ENCODE measurements at regions not wholly inside any gene's neighbourhood (a gene's known extent, or its start where the extent isn't known, plus 50 kb on each side); places are given as distances from the start of the nearest gene placed in this dataset.
A peak's percentile ranks its signal among the peaks of the same experiment; 100 is the strongest.

DNA sequence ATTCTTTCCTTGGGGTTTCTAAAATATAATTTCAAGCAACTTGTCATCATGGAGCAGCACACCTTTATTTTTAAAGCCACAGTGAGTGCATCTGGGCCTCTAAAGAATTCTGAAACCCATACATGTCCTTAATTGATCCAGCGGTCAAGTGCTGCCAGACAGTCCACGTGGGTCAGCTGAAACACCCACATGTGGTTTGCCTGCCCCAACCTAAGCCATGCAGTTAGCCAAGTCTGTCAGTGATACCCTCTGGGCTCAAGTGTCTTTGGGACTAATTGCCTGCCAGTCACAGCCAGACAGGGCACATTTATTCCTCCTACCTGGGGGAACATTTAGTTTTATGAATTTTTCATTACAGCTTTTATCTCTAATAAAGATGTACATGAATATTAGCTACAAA is 291.4 kb upstream of the SLC30A5 start:
- no peak for DNase-seq (ENCODE audit: low spot score)
- Histone ChIP-seq H3K4me1 (no peaks in the 10 kb centered on the region), H3K27me3 (no peaks in the 10 kb centered on the region), H3K4me3 (no peak overlapping the region), H3K4me2 (no peak overlapping the region), H3K9me3 (ENCODE audit: low read depth) (no peaks in the 10 kb centered on the region), H4K20me1 (ENCODE audit: low read depth) (no peaks in the 10 kb centered on the region), H3K36me3 (no peaks in the 10 kb centered on the region), H3K79me2 (ENCODE audit: low read depth) (no peaks in the 10 kb centered on the region), H2AFZ (replicated peaks) (no peak overlapping the region), H3F3A (ENCODE audit: low read depth) (no peaks in the 10 kb centered on the region), H3K27ac (no peak overlapping the region), H3K9ac (no peak overlapping the region)
- Mint-ChIP-seq H3K9me3 (peaks cover 15% of the 10 kb centered on the region), H3K27ac (no peak overlapping the region), H3K4me3 (no peak overlapping the region), H3K36me3 (no peaks in the 10 kb centered on the region), H3K4me1 (peaks cover 6% of the 10 kb centered on the region), H3K27me3 (ENCODE audit: insufficient read depth, low read depth) (peaks cover 2% of the 10 kb centered on the region)
- TF ChIP-seq EZH2 (IDR thresholded peaks at IDR 0.05), result no peak
- TF ChIP-seq EZH2phosphoT487 (IDR thresholded peaks at IDR 0.05), result no peak
- TF ChIP-seq, protein P1, sequence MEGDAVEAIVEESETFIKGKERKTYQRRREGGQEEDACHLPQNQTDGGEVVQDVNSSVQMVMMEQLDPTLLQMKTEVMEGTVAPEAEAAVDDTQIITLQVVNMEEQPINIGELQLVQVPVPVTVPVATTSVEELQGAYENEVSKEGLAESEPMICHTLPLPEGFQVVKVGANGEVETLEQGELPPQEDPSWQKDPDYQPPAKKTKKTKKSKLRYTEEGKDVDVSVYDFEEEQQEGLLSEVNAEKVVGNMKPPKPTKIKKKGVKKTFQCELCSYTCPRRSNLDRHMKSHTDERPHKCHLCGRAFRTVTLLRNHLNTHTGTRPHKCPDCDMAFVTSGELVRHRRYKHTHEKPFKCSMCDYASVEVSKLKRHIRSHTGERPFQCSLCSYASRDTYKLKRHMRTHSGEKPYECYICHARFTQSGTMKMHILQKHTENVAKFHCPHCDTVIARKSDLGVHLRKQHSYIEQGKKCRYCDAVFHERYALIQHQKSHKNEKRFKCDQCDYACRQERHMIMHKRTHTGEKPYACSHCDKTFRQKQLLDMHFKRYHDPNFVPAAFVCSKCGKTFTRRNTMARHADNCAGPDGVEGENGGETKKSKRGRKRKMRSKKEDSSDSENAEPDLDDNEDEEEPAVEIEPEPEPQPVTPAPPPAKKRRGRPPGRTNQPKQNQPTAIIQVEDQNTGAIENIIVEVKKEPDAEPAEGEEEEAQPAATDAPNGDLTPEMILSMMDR (IDR thresholded peaks at IDR 0.05), result no peak

DNA sequence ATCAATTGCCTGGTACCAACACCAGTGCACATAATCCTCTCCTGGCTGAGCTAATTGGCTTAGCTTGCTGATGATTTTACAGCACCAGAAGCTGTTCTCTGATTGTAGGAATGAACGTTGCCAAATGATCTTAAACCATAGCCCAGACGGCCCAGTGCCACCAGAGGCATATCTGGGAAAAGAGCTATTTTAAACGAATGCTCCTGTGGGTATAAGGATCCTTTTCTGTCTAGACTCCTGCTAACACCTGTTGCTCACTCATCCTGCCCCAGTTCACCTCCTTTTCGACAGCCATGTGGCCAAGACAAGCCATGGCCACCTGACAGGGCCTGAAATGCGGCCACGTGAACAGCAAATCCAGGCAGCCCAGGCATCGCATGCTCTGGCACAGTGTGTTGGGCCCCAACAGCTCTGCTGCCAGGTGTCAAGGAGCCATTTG is 289.9 kb upstream of the SLC30A5 start:
- Histone ChIP-seq H3F3A (ENCODE audit: low read depth) (no peaks in the 10 kb centered on the region), H4K20me1 (ENCODE audit: low read depth) (no peaks in the 10 kb centered on the region), H3K4me3 (no peak overlapping the region), H3K27ac (no peak overlapping the region), H3K27me3 (no peaks in the 10 kb centered on the region), H3K9me3 (ENCODE audit: low read depth) (no peaks in the 10 kb centered on the region), H3K4me2 (no peak overlapping the region), H3K79me2 (ENCODE audit: low read depth) (no peaks in the 10 kb centered on the region), H3K9ac (no peak overlapping the region), H3K36me3 (no peaks in the 10 kb centered on the region), H2AFZ (replicated peaks) (peak overlapping the region; percentile 24), H3K4me1 (no peaks in the 10 kb centered on the region)
- H3K4me1 Mint-ChIP-seq, result peaks cover 6% of the 10 kb centered on the region
- H3K4me3 Mint-ChIP-seq, result no peak overlapping the region
- H3K9me3 Mint-ChIP-seq, result peaks cover 15% of the 10 kb centered on the region
- TF ChIP-seq EZH2 (IDR thresholded peaks at IDR 0.05) (no peak), EZH2phosphoT487 (IDR thresholded peaks at IDR 0.05) (no peak)
- TF ChIP-seq, protein P1 (IDR thresholded peaks at IDR 0.05), result no peak
- no peaks in the 10 kb centered on the region for H3K36me3 Mint-ChIP-seq
- H3K27ac Mint-ChIP-seq, result no peak overlapping the region
- DNase-seq (ENCODE audit: low spot score), result no peak
- H3K27me3 Mint-ChIP-seq (ENCODE audit: insufficient read depth, low read depth), result no peaks in the 10 kb centered on the region

DNA sequence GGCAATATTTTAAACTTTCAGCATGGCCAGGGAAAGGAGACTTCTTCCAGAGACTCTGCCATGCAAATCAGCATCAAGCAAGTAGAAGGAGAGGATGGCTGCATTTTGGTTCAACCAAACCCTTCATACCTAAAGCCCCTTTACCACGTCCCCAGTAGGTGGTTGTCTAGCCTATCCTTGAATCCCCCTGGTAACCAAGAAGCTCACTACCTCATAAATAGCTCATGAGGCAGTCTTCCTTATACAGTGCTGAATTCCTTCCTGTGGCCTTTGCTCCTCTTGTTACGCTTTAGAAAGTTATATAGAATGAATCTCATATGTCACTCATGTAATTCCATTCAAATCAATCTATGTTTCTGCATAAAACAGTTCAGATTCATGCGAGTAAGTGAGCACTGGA is 289.5 kb upstream of the SLC30A5 start:
- peak overlapping the region; percentile 24 for H2AFZ ChIP-seq (replicated peaks)
- no peaks in the 10 kb centered on the region for H3K79me2 ChIP-seq (ENCODE audit: low read depth)
- no peaks in the 10 kb centered on the region for H3F3A ChIP-seq (ENCODE audit: low read depth)
- peaks cover 17% of the 10 kb centered on the region for H3K9me3 Mint-ChIP-seq
- no peak for DNase-seq (ENCODE audit: low spot score)
- H3K4me2 ChIP-seq, result no peak overlapping the region
- H3K4me3 ChIP-seq, result no peak overlapping the region
- H4K20me1 ChIP-seq (ENCODE audit: low read depth), result no peaks in the 10 kb centered on the region
- peaks cover 6% of the 10 kb centered on the region for H3K4me1 Mint-ChIP-seq
- no peaks in the 10 kb centered on the region for H3K36me3 Mint-ChIP-seq
- H3K4me3 Mint-ChIP-seq, result no peak overlapping the region
- no peak overlapping the region for H3K27ac ChIP-seq
- no peaks in the 10 kb centered on the region for H3K27me3 ChIP-seq
- TF ChIP-seq, protein P1 (IDR thresholded peaks at IDR 0.05), result no peak
- TF ChIP-seq EZH2 (IDR thresholded peaks at IDR 0.05) (no peak), EZH2phosphoT487 (IDR thresholded peaks at IDR 0.05) (no peak)
- H3K4me1 ChIP-seq, result no peaks in the 10 kb centered on the region
- H3K9ac ChIP-seq, result no peak overlapping the region
- no peaks in the 10 kb centered on the region for H3K9me3 ChIP-seq (ENCODE audit: low read depth)
- no peaks in the 10 kb centered on the region for H3K36me3 ChIP-seq
- no peaks in the 10 kb centered on the region for H3K27me3 Mint-ChIP-seq (ENCODE audit: insufficient read depth, low read depth)
- H3K27ac Mint-ChIP-seq, result no peak overlapping the region

Data from neural progenitor cell (in vitro differentiated cells).